ENCODE measurements at regions not wholly inside any gene's neighbourhood (a gene's known extent, or its start where the extent isn't known, plus 50 kb on each side); places are given as distances from the start of the nearest gene placed in this dataset.

DNA sequence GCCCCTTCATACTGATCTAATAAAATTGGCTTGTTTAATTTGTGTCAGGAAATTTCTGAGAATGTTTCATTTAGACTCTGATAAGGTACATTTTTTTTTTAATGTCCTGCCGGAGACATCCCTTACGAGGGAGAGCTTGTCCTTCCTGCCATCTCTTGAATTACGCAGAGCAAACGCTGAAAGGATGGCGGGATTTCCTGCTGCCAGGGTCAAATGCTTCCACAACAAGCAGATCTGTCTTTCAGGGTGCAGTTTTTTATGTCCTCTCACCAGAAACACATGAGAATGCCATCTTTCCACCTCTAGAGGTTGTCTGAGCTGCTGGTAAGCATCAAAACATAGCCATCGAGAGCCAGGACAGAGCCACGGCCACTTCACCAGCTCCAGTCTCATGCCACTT, 126.8 kb upstream of the ARHGAP5 start:
- 49 to 57% methylated on average over 7 of the region's 7 CpGs for WGBS, 2 donors

GRCh38 chr14:31950764-31951637, 126.1 kb upstream of the ARHGAP5 start:
- DNase-seq, result peak; percentile 97 to 99 (median 98)
- Histone ChIP-seq H3K4me1 (ENCODE audit: control insufficient read depth in 5 of 5, insufficient read depth in 5 of 5, low read length in 5 of 5) (peaks cover 3 to 43% (median 27%) of the 10 kb centered on the region in 5 donors), H3K36me3 (ENCODE audit: control insufficient read depth in 4 of 4, insufficient read depth in 4 of 4, low read length in 4 of 4) (no peaks in the 10 kb centered on the region), H3K27me3 (ENCODE audit: control insufficient read depth in 3 of 3, insufficient read depth in 3 of 3, low read length in 2 of 3) (no peaks in the 10 kb centered on the region), H3K9ac (ENCODE audit: insufficient read depth in 1 of 2, low read length in 2 of 2) (no peak overlapping the region), H3K9me3 (ENCODE audit: control insufficient read depth in 4 of 4, insufficient read depth in 3 of 4, low read length in 3 of 4) (no peaks in the 10 kb centered on the region), H3K27ac (ENCODE audit: low read depth in 1 of 2, low read length in 1 of 2) (no peak overlapping the region), H3K4me3 (no peak overlapping the region)
- peak; percentile 66 for ATAC-seq (ENCODE audit: insufficient read depth, low FRiP score)
- WGBS, 2 donors, result 34 to 45% methylated on average over 19 of the region's 19 CpGs
- TF ChIP-seq CTCF (IDR thresholded peaks at IDR 0.05; ENCODE audit: control extremely low read depth, extremely low read depth), result no peak

More for the DNA sequence above, 126.8 kb upstream of the ARHGAP5 start:
- peaks cover 3 to 43% (median 27%) of the 10 kb centered on the region in 5 donors for H3K4me1 ChIP-seq (ENCODE audit: control insufficient read depth in 5 of 5, insufficient read depth in 5 of 5, low read length in 5 of 5)
- no peak overlapping the region for H3K9ac ChIP-seq (ENCODE audit: insufficient read depth in 1 of 2, low read length in 2 of 2)
- H3K4me3 ChIP-seq, result no peak overlapping the region
- H3K36me3 ChIP-seq (ENCODE audit: control insufficient read depth in 4 of 4, insufficient read depth in 4 of 4, low read length in 4 of 4), result no peaks in the 10 kb centered on the region
- H3K27me3 ChIP-seq (ENCODE audit: control insufficient read depth in 3 of 3, insufficient read depth in 3 of 3, low read length in 2 of 3), result no peaks in the 10 kb centered on the region
- ATAC-seq (ENCODE audit: insufficient read depth, low FRiP score) (no peak), DNase-seq (peak in 1 of 3 donors; percentile 46)
- H3K27ac ChIP-seq (ENCODE audit: low read depth in 1 of 2, low read length in 1 of 2), result peak overlapping the region in 1 of 2 donors; percentile 68
- H3K9me3 ChIP-seq (ENCODE audit: control insufficient read depth in 4 of 4, insufficient read depth in 3 of 4, low read length in 3 of 4), result no peaks in the 10 kb centered on the region
- no peak for TF ChIP-seq CTCF (IDR thresholded peaks at IDR 0.05; ENCODE audit: control extremely low read depth, extremely low read depth)

- DNase-seq (no peak), ATAC-seq (ENCODE audit: insufficient read depth, low FRiP score) (no peak)
- TF ChIP-seq CTCF (IDR thresholded peaks at IDR 0.05; ENCODE audit: control extremely low read depth, extremely low read depth), result no peak
- no peaks in the 10 kb centered on the region for H3K27me3 ChIP-seq (ENCODE audit: control insufficient read depth in 3 of 3, insufficient read depth in 3 of 3, low read length in 2 of 3)
- H3K4me1 ChIP-seq (ENCODE audit: control insufficient read depth in 5 of 5, insufficient read depth in 5 of 5, low read length in 5 of 5), result peaks cover 3 to 43% (median 27%) of the 10 kb centered on the region in 5 donors
- no peak overlapping the region for H3K27ac ChIP-seq (ENCODE audit: low read depth in 1 of 2, low read length in 1 of 2)
- H3K36me3 ChIP-seq (ENCODE audit: control insufficient read depth in 4 of 4, insufficient read depth in 4 of 4, low read length in 4 of 4), result no peaks in the 10 kb centered on the region
- whole genome bisulfite sequencing, 2 donors, result 76 to 85% methylated on average over 4 of the region's 4 CpGs
- no peak overlapping the region for H3K9ac ChIP-seq (ENCODE audit: insufficient read depth in 1 of 2, low read length in 2 of 2)
- H3K9me3 ChIP-seq (ENCODE audit: control insufficient read depth in 4 of 4, insufficient read depth in 3 of 4, low read length in 3 of 4), result no peaks in the 10 kb centered on the region
- H3K4me3 ChIP-seq, result no peak overlapping the region
Observed at GRCh38 chr14:31951638-31951964, 125.5 kb upstream of the ARHGAP5 start.
